H1 (cell line): ENCODE measurements at regions not wholly inside any gene's neighbourhood (a gene's known extent, or its start where the extent isn't known, plus 50 kb on each side); places are given as distances from the start of the nearest gene placed in this dataset.

Source experiments
- CTCF ChIP-seq, 3 experiments: IDR thresholded peaks; 1 replicate in 2 of 3; 2 replicates in 1 of 3; pipeline versions ENCODE4 v1.5.1 to v1.6.1; 2011; ENCODE audit warnings: low read length in 3 of 3, mild to moderate bottlenecking in 3 of 3, inconsistent platforms in 2 of 3, low read depth in 1 of 3, moderate library complexity in 1 of 3; ENCODE audit not compliant: insufficient read depth in 1 of 3; ENCODE audit errors: control extremely low read depth in 1 of 3
- JUND ChIP-seq: IDR thresholded peaks from 2 replicates; pipeline ENCODE4 v1.6.1; 2011; ENCODE audit warnings: mild to moderate bottlenecking, improper control_type of control experiment, low read length
- POLR2A ChIP-seq, 2 experiments: IDR thresholded peaks; 1 replicate in 1 of 2; 2 replicates in 1 of 2; pipeline ENCODE4 v1.6.1; 2011; ENCODE audit warnings: low read depth in 2 of 2, low read length in 2 of 2, mild to moderate bottlenecking in 2 of 2; ENCODE audit errors: control extremely low read depth in 1 of 2
- SIRT6 ChIP-seq: IDR thresholded peaks from one replicate; pipeline ENCODE4 v1.7.1; 2012; ENCODE audit warnings: low read length, inconsistent platforms

- TF ChIP-seq POLR2A (IDR thresholded peaks at IDR 0.05; ENCODE audit: control extremely low read depth in 1 of 2, low read depth in 2 of 2, low read length in 2 of 2) = no peak
- no peak for TF ChIP-seq SIRT6
- TF ChIP-seq JUND = no peak
- TF ChIP-seq CTCF (IDR thresholded peaks at IDR 0.05; ENCODE audit: control extremely low read depth in 1 of 3, insufficient read depth in 1 of 3, low read depth in 1 of 3, low read length in 3 of 3) = no peak
Observed at GRCh38 chr12:22812531-22812930, 187.6 kb downstream of the ETNK1 start.
